ENCODE measurements at regions not wholly inside any gene's neighbourhood (a gene's known extent, or its start where the extent isn't known, plus 50 kb on each side); places are given as distances from the start of the nearest gene placed in this dataset.

GRCh38 chr4:138964716-138965426 lies 50.7 kb upstream of the NOCT start:
- DNase-seq, result no peak

GRCh38 chr4:138963412-138963811 lies 52.2 kb upstream of the NOCT start:
- no peak for DNase-seq

- DNase-seq, result no peak
Measured at GRCh38 chr4:138961664-138962063, 53.9 kb upstream of the NOCT start.

GRCh38 chr4:138961129-138961528 lies 54.5 kb upstream of the NOCT start:
- DNase-seq, result no peak

- DNase-seq, result no peak
Measured at GRCh38 chr4:138960175-138960710, 55.3 kb upstream of the NOCT start.

GRCh38 chr4:138959097-138959815 lies 56.3 kb upstream of the NOCT start:
- DNase-seq, result no peak

GRCh38 chr4:138958519-138958918 lies 57.1 kb upstream of the NOCT start:
- no peak for DNase-seq

- no peak for DNase-seq
Measured at GRCh38 chr4:138957302-138957701, 58.3 kb upstream of the NOCT start.

- no peak for DNase-seq
Measured at GRCh38 chr4:138954428-138954827, 61.2 kb upstream of the NOCT start.

GRCh38 chr4:138953961-138954371 lies 61.6 kb upstream of the NOCT start:
- DNase-seq, result no peak

GRCh38 chr4:138952411-138952810 lies 63.2 kb upstream of the NOCT start:
- no peak for DNase-seq

GRCh38 chr4:138951764-138952163 lies 63.8 kb upstream of the NOCT start:
- no peak for DNase-seq

GRCh38 chr4:138949866-138950265 lies 65.7 kb upstream of the NOCT start:
- no peak for DNase-seq

- DNase-seq, result no peak
Measured at GRCh38 chr4:138948918-138949317, 66.7 kb upstream of the NOCT start.

- DNase-seq, result no peak
Measured at GRCh38 chr4:138946306-138946705, 69.3 kb upstream of the NOCT start.

GRCh38 chr4:138945840-138946239 lies 69.7 kb upstream of the NOCT start:
- no peak for DNase-seq

- no peak for DNase-seq
Measured at GRCh38 chr4:138945401-138945800, 70.2 kb upstream of the NOCT start.

- DNase-seq, result no peak
Measured at GRCh38 chr4:138943893-138944292, 71.7 kb upstream of the NOCT start.

GRCh38 chr4:138941037-138941436 lies 74.5 kb upstream of the NOCT start:
- no peak for DNase-seq

- DNase-seq, result no peak
Measured at GRCh38 chr4:138939960-138940359, 75.6 kb upstream of the NOCT start.

GRCh38 chr4:138938366-138938690 lies 77.3 kb upstream of the NOCT start:
- peak; percentile 44 for DNase-seq

- DNase-seq, result no peak
Measured at GRCh38 chr4:138935135-138935807, 80.3 kb upstream of the NOCT start.

- no peak for DNase-seq
Measured at GRCh38 chr4:138927072-138927471, 88.5 kb upstream of the NOCT start.

GRCh38 chr4:138925495-138925894 lies 90.1 kb upstream of the NOCT start:
- no peak for DNase-seq

Measured in NCI-H1436 (cell line).